HUES48 (cell line): ENCODE measurements at regions not wholly inside any gene's neighbourhood (a gene's known extent, or its start where the extent isn't known, plus 50 kb on each side); places are given as distances from the start of the nearest gene placed in this dataset.
A peak's percentile ranks its signal among the peaks of the same experiment; 100 is the strongest.

ENCODE experiments used
- H3K27ac ChIP-seq: one replicate; pipeline ENCODE4 v1.7.0; 2013; ENCODE audit warnings: low read depth, low read length, inconsistent platforms
- H3K27me3 ChIP-seq: 2 replicates; pipeline ENCODE4 v1.6.1; 2013; ENCODE audit warnings: mild to moderate bottlenecking, low read length; ENCODE audit not compliant: control insufficient read depth, insufficient read depth
- H3K36me3 ChIP-seq: 2 replicates; pipeline ENCODE4 v1.6.1; 2013; ENCODE audit warnings: low read length; ENCODE audit not compliant: control insufficient read depth, insufficient read depth
- H3K4me1 ChIP-seq: 2 replicates; pipeline ENCODE4 v1.6.1; 2013; ENCODE audit warnings: mild to moderate bottlenecking, low read length; ENCODE audit not compliant: control insufficient read depth, insufficient read depth
- H3K4me3 ChIP-seq: 2 replicates; pipeline ENCODE4 v1.5.1; 2013; ENCODE audit warnings: mild to moderate bottlenecking, low read depth, low read length
- H3K9ac ChIP-seq: 2 replicates; pipeline ENCODE4 v1.6.1; 2013; ENCODE audit warnings: mild to moderate bottlenecking, low read depth, low read length, moderate library complexity
- H3K9me3 ChIP-seq: 2 replicates; pipeline ENCODE4 v1.6.1; 2013; ENCODE audit warnings: low read length; ENCODE audit not compliant: control insufficient read depth, insufficient read depth

- no peak overlapping the region for H3K9ac ChIP-seq
- H3K9me3 ChIP-seq = no peaks in the 10 kb centered on the region
- H3K4me3 ChIP-seq = no peak overlapping the region
- no peaks in the 10 kb centered on the region for H3K4me1 ChIP-seq
- H3K36me3 ChIP-seq = no peaks in the 10 kb centered on the region
- no peaks in the 10 kb centered on the region for H3K27me3 ChIP-seq
- H3K27ac ChIP-seq = no peak overlapping the region
Observed at GRCh38 chr12:66852091-66852490, 173.2 kb upstream of the GRIP1 start.

GRCh38 chr12:66852765-66853164, 173.9 kb upstream of the GRIP1 start:
- no peaks in the 10 kb centered on the region for H3K36me3 ChIP-seq
- no peaks in the 10 kb centered on the region for H3K4me1 ChIP-seq
- no peak overlapping the region for H3K27ac ChIP-seq
- H3K4me3 ChIP-seq = no peak overlapping the region
- H3K27me3 ChIP-seq = no peaks in the 10 kb centered on the region
- no peaks in the 10 kb centered on the region for H3K9me3 ChIP-seq
- H3K9ac ChIP-seq = no peak overlapping the region

DNA sequence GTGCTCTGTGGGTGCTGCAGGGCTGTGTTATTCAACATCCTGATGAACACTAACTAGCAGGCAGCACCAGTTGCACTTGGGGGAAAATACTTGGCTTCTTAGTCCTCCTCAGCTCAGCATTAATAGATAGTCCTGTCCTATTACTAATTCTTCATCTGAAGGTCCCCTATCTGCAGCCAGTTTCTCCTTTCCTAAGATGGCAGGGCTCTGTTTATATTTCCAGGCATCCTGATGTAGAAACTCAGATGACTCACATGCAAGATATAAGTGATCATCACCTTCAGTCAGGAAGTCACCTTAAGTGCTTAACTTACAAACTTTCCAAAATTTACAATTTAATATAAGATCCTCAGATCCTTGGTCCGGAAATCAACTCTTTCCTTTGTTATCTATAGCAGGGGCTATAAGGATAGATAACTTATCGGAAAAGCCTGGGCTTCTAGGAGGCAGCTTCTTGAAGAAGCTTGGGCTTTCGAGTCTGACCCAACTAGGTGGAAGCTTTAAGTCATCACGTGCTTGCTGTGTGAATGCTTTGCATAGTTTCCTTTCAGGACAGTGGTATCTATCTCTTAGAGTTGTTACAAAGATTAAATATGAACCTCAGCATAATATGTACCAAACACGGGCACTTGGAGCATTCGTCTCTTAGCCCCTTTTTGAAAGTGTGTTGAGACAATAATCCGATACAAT, 181.0 kb upstream of the GRIP1 start:
- no peaks in the 10 kb centered on the region for H3K9me3 ChIP-seq
- H3K4me3 ChIP-seq = no peak overlapping the region
- no peak overlapping the region for H3K9ac ChIP-seq
- 0 out of 2 replicates have a peak, but pooled peaks cover 2% of the 10 kb centered on the region for H3K4me1 ChIP-seq
- no peak overlapping the region for H3K27ac ChIP-seq
- H3K36me3 ChIP-seq = no peaks in the 10 kb centered on the region
- H3K27me3 ChIP-seq = no peaks in the 10 kb centered on the region

GRCh38 chr12:66860752-66861750, 182.2 kb upstream of the GRIP1 start:
- no peak overlapping the region for H3K27ac ChIP-seq
- H3K4me3 ChIP-seq = no peak overlapping the region
- H3K27me3 ChIP-seq = no peaks in the 10 kb centered on the region
- H3K9ac ChIP-seq = no peak overlapping the region
- H3K36me3 ChIP-seq = no peaks in the 10 kb centered on the region
- 0 out of 2 replicates have a peak, but pooled peaks cover 2% of the 10 kb centered on the region for H3K4me1 ChIP-seq
- no peaks in the 10 kb centered on the region for H3K9me3 ChIP-seq

GRCh38 chr12:66862356-66862985, 183.6 kb upstream of the GRIP1 start:
- no peaks in the 10 kb centered on the region for H3K27me3 ChIP-seq
- H3K36me3 ChIP-seq = no peaks in the 10 kb centered on the region
- H3K4me1 ChIP-seq = 0 out of 2 replicates have a peak, but pooled peaks cover 2% of the 10 kb centered on the region
- no peaks in the 10 kb centered on the region for H3K9me3 ChIP-seq
- H3K27ac ChIP-seq = no peak overlapping the region
- no peak overlapping the region for H3K9ac ChIP-seq
- no peak overlapping the region for H3K4me3 ChIP-seq

DNA sequence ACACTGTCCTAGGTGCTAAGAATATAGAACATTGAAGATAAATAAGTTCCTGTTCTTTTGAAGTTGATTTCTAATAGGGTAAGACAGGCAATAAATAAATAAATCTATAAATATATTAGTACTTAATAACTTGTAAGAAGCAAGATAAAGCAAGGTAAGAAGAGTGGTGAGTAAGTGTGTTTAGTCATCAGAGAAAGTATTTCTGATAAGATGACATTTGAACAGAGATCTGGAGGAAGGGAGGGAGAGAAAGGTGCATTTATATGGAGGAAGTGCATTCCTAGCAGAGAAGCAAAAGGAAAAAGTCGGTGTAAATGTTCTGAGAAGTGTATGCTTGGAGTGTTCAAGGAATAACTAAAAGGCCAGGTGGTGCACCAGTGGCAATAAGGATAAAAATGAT, 184.4 kb upstream of the GRIP1 start:
- Histone ChIP-seq H3K9ac (no peak overlapping the region), H3K4me3 (no peak overlapping the region), H3K4me1 (0 out of 2 replicates have a peak, but pooled peaks cover 2% of the 10 kb centered on the region), H3K36me3 (no peaks in the 10 kb centered on the region), H3K27me3 (no peaks in the 10 kb centered on the region), H3K27ac (no peak overlapping the region), H3K9me3 (no peaks in the 10 kb centered on the region)

- Histone ChIP-seq H3K27me3 (no peaks in the 10 kb centered on the region), H3K4me1 (peaks cover 38% of the 10 kb centered on the region), H3K9ac (no peak overlapping the region), H3K9me3 (no peaks in the 10 kb centered on the region), H3K4me3 (peak overlapping the region; percentile 27), H3K36me3 (no peaks in the 10 kb centered on the region), H3K27ac (peak overlapping the region; percentile 44)
Observed at GRCh38 chr12:66877925-66878324, 199.0 kb upstream of the GRIP1 start.

GRCh38 chr12:66879409-66879808, 200.5 kb upstream of the GRIP1 start:
- H3K27ac ChIP-seq = no peak overlapping the region
- H3K9me3 ChIP-seq = no peaks in the 10 kb centered on the region
- H3K27me3 ChIP-seq = no peaks in the 10 kb centered on the region
- H3K36me3 ChIP-seq = no peaks in the 10 kb centered on the region
- no peak overlapping the region for H3K9ac ChIP-seq
- peaks cover 49% of the 10 kb centered on the region for H3K4me1 ChIP-seq
- no peak overlapping the region for H3K4me3 ChIP-seq

GRCh38 chr12:66881386-66881785, 202.5 kb upstream of the GRIP1 start:
- H3K4me1 ChIP-seq = peaks cover 49% of the 10 kb centered on the region
- no peak overlapping the region for H3K4me3 ChIP-seq
- H3K36me3 ChIP-seq = no peaks in the 10 kb centered on the region
- no peak overlapping the region for H3K9ac ChIP-seq
- H3K27ac ChIP-seq = no peak overlapping the region
- H3K9me3 ChIP-seq = no peaks in the 10 kb centered on the region
- no peaks in the 10 kb centered on the region for H3K27me3 ChIP-seq

DNA sequence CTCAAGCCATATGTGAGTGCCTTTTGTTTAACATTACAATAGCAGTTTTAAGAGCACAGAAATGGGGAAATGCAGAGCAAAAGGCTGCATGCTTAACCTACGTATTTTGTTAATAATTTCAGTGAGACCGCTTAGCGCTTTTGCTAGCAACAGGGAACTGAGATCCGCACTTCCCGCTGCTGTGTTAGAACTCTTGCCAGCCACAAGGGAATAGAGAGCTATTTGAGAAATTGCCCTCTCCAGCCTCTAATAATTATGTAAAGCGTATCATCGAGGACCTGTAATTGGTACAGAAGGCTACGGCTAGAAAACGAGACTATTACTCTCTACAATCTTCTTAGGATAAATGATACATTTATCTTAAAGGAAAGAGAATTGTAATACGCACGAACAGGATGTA, 205.2 kb upstream of the GRIP1 start:
- no peak overlapping the region for H3K9ac ChIP-seq
- no peak overlapping the region for H3K4me3 ChIP-seq
- peaks cover 22% of the 10 kb centered on the region for H3K4me1 ChIP-seq
- no peaks in the 10 kb centered on the region for H3K9me3 ChIP-seq
- no peak overlapping the region for H3K27ac ChIP-seq
- no peaks in the 10 kb centered on the region for H3K36me3 ChIP-seq
- H3K27me3 ChIP-seq = no peaks in the 10 kb centered on the region
